Karpas-422 (cell line): ENCODE measurements at regions not wholly inside any gene's neighbourhood (a gene's known extent, or its start where the extent isn't known, plus 50 kb on each side); places are given as distances from the start of the nearest gene placed in this dataset.

Experiments used
- DNase-seq: peaks from one replicate; pipeline ENCODE4 v3.0.0-alpha.2; 2015
- H2AFZ ChIP-seq: fragments of 200-600 bp; sonication (generic); 2 replicates; pipeline ENCODE4 v1.6.1; 2014; ENCODE audit warnings: antibody characterized with exemption, low read length, mixed read lengths
- H3K27ac ChIP-seq: fragments of 200-600 bp; sonication (generic); 2 replicates; pipeline ENCODE4 v1.5.1; 2014; ENCODE audit warnings: mild to moderate bottlenecking, low read length, moderate library complexity
- H3K27me3 ChIP-seq: fragments of 200-600 bp; sonication (generic); 2 replicates; pipeline ENCODE4 v1.6.1; 2014; ENCODE audit warnings: low read length, mixed read lengths
- H3K36me3 ChIP-seq: fragments of 200-600 bp; sonication (generic); 2 replicates; pipeline ENCODE4 v1.6.1; 2014; ENCODE audit warnings: low read length, mixed read lengths; ENCODE audit not compliant: insufficient read depth
- H3K4me1 ChIP-seq: fragments of 200-600 bp; sonication (generic); 2 replicates; pipeline ENCODE4 v1.6.1; 2014; ENCODE audit warnings: mild to moderate bottlenecking, low read length, mixed read lengths
- H3K4me2 ChIP-seq: fragments of 200-600 bp; sonication (generic); 2 replicates; pipeline ENCODE4 v1.6.1; 2014; ENCODE audit warnings: low read length, low read depth, mild to moderate bottlenecking; ENCODE audit not compliant: poor library complexity, severe bottlenecking
- H3K4me3 ChIP-seq: fragments of 200-600 bp; sonication (generic); 2 replicates; pipeline ENCODE4 v1.5.1; 2014; ENCODE audit warnings: mild to moderate bottlenecking, antibody characterized with exemption, low read length, mixed read lengths
- H3K79me2 ChIP-seq: fragments of 200-600 bp; sonication (generic); 2 replicates; pipeline ENCODE4 v1.6.1; 2014; ENCODE audit warnings: mild to moderate bottlenecking, low read length, mixed read lengths
- H3K9ac ChIP-seq: fragments of 200-600 bp; sonication (generic); 2 replicates; pipeline ENCODE4 v1.6.0; 2014; ENCODE audit warnings: low read length
- H3K9me2 ChIP-seq: fragments of 200-600 bp; sonication (generic), shearing (Covaris generic); replicated peaks from 2 replicates; pipeline ENCODE4 v1.6.0; 2014; ENCODE audit warnings: mild to moderate bottlenecking, low read length, moderate library complexity; ENCODE audit not compliant: insufficient read depth
- H3K9me3 ChIP-seq: fragments of 300-700, 200-600 bp; sonication (generic); 2 replicates; pipeline ENCODE4 v1.6.1; 2014; ENCODE audit warnings: low read length, mixed read lengths
- H4K20me1 ChIP-seq: fragments of 200-600 bp; sonication (generic); 2 replicates; pipeline ENCODE4 v1.6.1; 2014; ENCODE audit warnings: mild to moderate bottlenecking, antibody characterized with exemption, low read length, low read depth; ENCODE audit not compliant: insufficient read depth

GRCh38 chr6:98498866-98499265 lies 335.5 kb upstream of the POU3F2 start:
- Histone ChIP-seq H3K79me2 (no peaks in the 10 kb centered on the region), H3K4me3 (no peak overlapping the region), H3K9me2 (no peaks in the 10 kb centered on the region), H4K20me1 (no peaks in the 10 kb centered on the region), H3K36me3 (no peaks in the 10 kb centered on the region), H3K4me2 (no peak overlapping the region), H2AFZ (no peak overlapping the region), H3K9ac (no peak overlapping the region), H3K4me1 (no peaks in the 10 kb centered on the region), H3K27ac (no peak overlapping the region), H3K27me3 (no peaks in the 10 kb centered on the region), H3K9me3 (no peaks in the 10 kb centered on the region)
- no peak for DNase-seq

- Histone ChIP-seq H3K4me3 (no peak overlapping the region), H3K9ac (no peak overlapping the region), H4K20me1 (no peaks in the 10 kb centered on the region), H3K4me1 (no peaks in the 10 kb centered on the region), H3K27ac (no peak overlapping the region), H3K36me3 (no peaks in the 10 kb centered on the region), H3K27me3 (no peaks in the 10 kb centered on the region), H3K9me2 (no peaks in the 10 kb centered on the region), H3K79me2 (no peaks in the 10 kb centered on the region), H3K9me3 (no peaks in the 10 kb centered on the region), H3K4me2 (no peak overlapping the region), H2AFZ (no peak overlapping the region)
- no peak for DNase-seq
Observed at GRCh38 chr6:98514073-98514720, 320.2 kb upstream of the POU3F2 start.

GRCh38 chr6:98514796-98515195 lies 319.6 kb upstream of the POU3F2 start:
- Histone ChIP-seq H3K9me3 (no peaks in the 10 kb centered on the region), H3K4me3 (no peak overlapping the region), H3K9me2 (no peaks in the 10 kb centered on the region), H4K20me1 (no peaks in the 10 kb centered on the region), H3K4me1 (no peaks in the 10 kb centered on the region), H3K27ac (no peak overlapping the region), H2AFZ (no peak overlapping the region), H3K4me2 (no peak overlapping the region), H3K9ac (no peak overlapping the region), H3K27me3 (no peaks in the 10 kb centered on the region), H3K36me3 (no peaks in the 10 kb centered on the region), H3K79me2 (no peaks in the 10 kb centered on the region)
- DNase-seq = no peak

GRCh38 chr6:98516206-98516605 lies 318.2 kb upstream of the POU3F2 start:
- no peak overlapping the region for H3K4me3 ChIP-seq

GRCh38 chr6:98516866-98517265 lies 317.5 kb upstream of the POU3F2 start:
- no peak overlapping the region for H2AFZ ChIP-seq
- no peaks in the 10 kb centered on the region for H3K9me2 ChIP-seq
- no peak overlapping the region for H3K9ac ChIP-seq
- no peak overlapping the region for H3K4me3 ChIP-seq
- H3K36me3 ChIP-seq = no peaks in the 10 kb centered on the region
- no peak for DNase-seq
- H3K4me1 ChIP-seq = no peaks in the 10 kb centered on the region
- H3K27ac ChIP-seq = no peak overlapping the region
- no peaks in the 10 kb centered on the region for H3K79me2 ChIP-seq
- no peak overlapping the region for H3K4me2 ChIP-seq
- H3K27me3 ChIP-seq = no peaks in the 10 kb centered on the region
- H4K20me1 ChIP-seq = no peaks in the 10 kb centered on the region
- no peaks in the 10 kb centered on the region for H3K9me3 ChIP-seq

More at GRCh38 chr6:98516206-98516605, 318.2 kb upstream of the POU3F2 start:
- Histone ChIP-seq H3K79me2 (no peaks in the 10 kb centered on the region), H3K9me3 (no peaks in the 10 kb centered on the region), H3K9me2 (no peaks in the 10 kb centered on the region), H3K27me3 (no peaks in the 10 kb centered on the region), H3K9ac (no peak overlapping the region), H3K27ac (no peak overlapping the region), H3K4me2 (no peak overlapping the region), H4K20me1 (no peaks in the 10 kb centered on the region), H2AFZ (no peak overlapping the region), H3K36me3 (no peaks in the 10 kb centered on the region), H3K4me1 (no peaks in the 10 kb centered on the region)
- no peak for DNase-seq

- no peaks in the 10 kb centered on the region for H3K9me2 ChIP-seq
- no peaks in the 10 kb centered on the region for H3K79me2 ChIP-seq
- no peak overlapping the region for H2AFZ ChIP-seq
- DNase-seq = no peak
- no peak overlapping the region for H3K4me2 ChIP-seq
- H4K20me1 ChIP-seq = no peaks in the 10 kb centered on the region
- H3K27ac ChIP-seq = no peak overlapping the region
- H3K36me3 ChIP-seq = no peaks in the 10 kb centered on the region
- H3K27me3 ChIP-seq = no peaks in the 10 kb centered on the region
- no peak overlapping the region for H3K4me3 ChIP-seq
- no peaks in the 10 kb centered on the region for H3K4me1 ChIP-seq
- H3K9ac ChIP-seq = no peak overlapping the region
- no peaks in the 10 kb centered on the region for H3K9me3 ChIP-seq
Observed at GRCh38 chr6:98525860-98526259, 308.5 kb upstream of the POU3F2 start.

GRCh38 chr6:98526465-98526864 lies 307.9 kb upstream of the POU3F2 start:
- H3K9me3 ChIP-seq = no peaks in the 10 kb centered on the region
- H3K27me3 ChIP-seq = no peaks in the 10 kb centered on the region
- H3K27ac ChIP-seq = no peak overlapping the region
- no peaks in the 10 kb centered on the region for H3K79me2 ChIP-seq
- H3K36me3 ChIP-seq = no peaks in the 10 kb centered on the region
- no peak overlapping the region for H3K4me3 ChIP-seq
- no peaks in the 10 kb centered on the region for H4K20me1 ChIP-seq
- H3K4me2 ChIP-seq = no peak overlapping the region
- no peaks in the 10 kb centered on the region for H3K4me1 ChIP-seq
- no peak for DNase-seq
- no peak overlapping the region for H3K9ac ChIP-seq
- H2AFZ ChIP-seq = no peak overlapping the region
- H3K9me2 ChIP-seq = no peaks in the 10 kb centered on the region

GRCh38 chr6:98529364-98529763 lies 305.0 kb upstream of the POU3F2 start:
- no peaks in the 10 kb centered on the region for H3K36me3 ChIP-seq
- no peak overlapping the region for H3K4me3 ChIP-seq
- DNase-seq = no peak
- no peak overlapping the region for H3K9ac ChIP-seq
- H3K79me2 ChIP-seq = no peaks in the 10 kb centered on the region
- no peaks in the 10 kb centered on the region for H3K9me2 ChIP-seq
- H3K4me1 ChIP-seq = no peaks in the 10 kb centered on the region
- H3K27ac ChIP-seq = no peak overlapping the region
- H3K9me3 ChIP-seq = no peaks in the 10 kb centered on the region
- H3K4me2 ChIP-seq = no peak overlapping the region
- H2AFZ ChIP-seq = no peak overlapping the region
- no peaks in the 10 kb centered on the region for H3K27me3 ChIP-seq
- no peaks in the 10 kb centered on the region for H4K20me1 ChIP-seq

GRCh38 chr6:98530732-98531131 lies 303.6 kb upstream of the POU3F2 start:
- DNase-seq = no peak
- Histone ChIP-seq H3K27me3 (no peaks in the 10 kb centered on the region), H4K20me1 (no peaks in the 10 kb centered on the region), H3K4me2 (no peak overlapping the region), H3K79me2 (no peaks in the 10 kb centered on the region), H3K4me1 (no peaks in the 10 kb centered on the region), H3K9me3 (no peaks in the 10 kb centered on the region), H2AFZ (no peak overlapping the region), H3K36me3 (no peaks in the 10 kb centered on the region), H3K4me3 (no peak overlapping the region), H3K27ac (no peak overlapping the region), H3K9ac (no peak overlapping the region), H3K9me2 (no peaks in the 10 kb centered on the region)
